ENCODE measurements at regions not wholly inside any gene's neighbourhood (a gene's known extent, or its start where the extent isn't known, plus 50 kb on each side); places are given as distances from the start of the nearest gene placed in this dataset.

DNA sequence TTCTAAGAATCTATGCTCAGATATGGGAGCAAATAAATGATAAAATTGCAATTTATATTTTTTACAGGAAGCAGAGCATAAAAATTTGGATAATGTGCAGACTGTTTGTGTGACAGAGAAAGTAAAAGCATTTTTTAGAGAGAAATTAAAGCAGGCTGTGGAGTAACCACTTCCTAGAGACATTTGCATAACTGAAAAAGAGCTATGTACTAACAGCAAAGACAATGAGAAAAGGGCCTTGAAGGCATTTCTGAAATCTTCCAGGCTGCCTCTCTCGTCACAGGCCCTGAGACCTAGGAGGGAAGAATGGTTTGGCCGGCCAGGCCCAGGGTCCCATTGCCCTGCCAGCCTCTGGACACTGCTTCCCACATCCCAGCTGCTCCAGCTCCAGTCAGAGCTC, 247.2 kb downstream of the ALX1 start:
- TF ChIP-seq CTCF (conservative IDR thresholded peaks at IDR 0.05 in 1 of 2, IDR thresholded peaks at IDR 0.05 in 1 of 2; ENCODE audit: low read depth in 1 of 2, low read length in 2 of 2) (no peak), EZH2 (IDR thresholded peaks at IDR 0.05; ENCODE audit: low read length, missing control alignments) (no peak)
- Histone ChIP-seq H3K4me3 (replicated peaks in 1 of 4; ENCODE audit: control extremely low read depth in 1 of 4, insufficient read depth in 1 of 4, low read depth in 3 of 4, low read length in 4 of 4) (no peak overlapping the region), H3K9me3 (ENCODE audit: control insufficient read depth, insufficient read depth, low read depth, low read length) (no peaks in the 10 kb centered on the region), H3K79me2 (ENCODE audit: control insufficient read depth, insufficient read depth, low read length) (no peaks in the 10 kb centered on the region), H3K4me1 (ENCODE audit: control insufficient read depth, extremely low read depth, insufficient read depth, low read length) (no peaks in the 10 kb centered on the region), H2AFZ (ENCODE audit: low read length) (no peak overlapping the region), H3K36me3 (ENCODE audit: control insufficient read depth, insufficient read depth, low read length) (no peaks in the 10 kb centered on the region), H3K9ac (ENCODE audit: insufficient read depth, low read length) (no peak overlapping the region), H4K20me1 (ENCODE audit: control insufficient read depth, extremely low read depth, insufficient read depth, low read length) (no peaks in the 10 kb centered on the region), H3K4me2 (ENCODE audit: extremely low read depth, insufficient read depth, low read length) (no peak overlapping the region), H3K27me3 (ENCODE audit: control insufficient read depth, insufficient read depth, low read length) (no peaks in the 10 kb centered on the region), H3K27ac (ENCODE audit: insufficient read depth, low read length) (no peak overlapping the region)
- no peak for DNase-seq (ENCODE audit: low read depth in 2 of 2)

- H2AFZ ChIP-seq (ENCODE audit: low read length) = no peak overlapping the region
- H3K27me3 ChIP-seq (ENCODE audit: control insufficient read depth, insufficient read depth, low read length) = no peaks in the 10 kb centered on the region
- H3K9ac ChIP-seq (ENCODE audit: insufficient read depth, low read length) = no peak overlapping the region
- TF ChIP-seq CTCF (conservative IDR thresholded peaks at IDR 0.05 in 1 of 2, IDR thresholded peaks at IDR 0.05 in 1 of 2; ENCODE audit: low read depth in 1 of 2, low read length in 2 of 2) = no peak
- no peak for TF ChIP-seq EZH2 (IDR thresholded peaks at IDR 0.05; ENCODE audit: low read length, missing control alignments)
- no peaks in the 10 kb centered on the region for H3K36me3 ChIP-seq (ENCODE audit: control insufficient read depth, insufficient read depth, low read length)
- no peak overlapping the region for H3K4me3 ChIP-seq (replicated peaks in 1 of 4; ENCODE audit: control extremely low read depth in 1 of 4, insufficient read depth in 1 of 4, low read depth in 3 of 4, low read length in 4 of 4)
- no peaks in the 10 kb centered on the region for H4K20me1 ChIP-seq (ENCODE audit: control insufficient read depth, extremely low read depth, insufficient read depth, low read length)
- no peaks in the 10 kb centered on the region for H3K79me2 ChIP-seq (ENCODE audit: control insufficient read depth, insufficient read depth, low read length)
- no peaks in the 10 kb centered on the region for H3K9me3 ChIP-seq (ENCODE audit: control insufficient read depth, insufficient read depth, low read depth, low read length)
- DNase-seq (ENCODE audit: low read depth in 2 of 2) = no peak
- H3K4me1 ChIP-seq (ENCODE audit: control insufficient read depth, extremely low read depth, insufficient read depth, low read length) = no peaks in the 10 kb centered on the region
- no peak overlapping the region for H3K27ac ChIP-seq (ENCODE audit: insufficient read depth, low read length)
- no peak overlapping the region for H3K4me2 ChIP-seq (ENCODE audit: extremely low read depth, insufficient read depth, low read length)
These were observed 249.9 kb downstream of the ALX1 start for GRCh38 chr12:85529896-85530295.

DNA sequence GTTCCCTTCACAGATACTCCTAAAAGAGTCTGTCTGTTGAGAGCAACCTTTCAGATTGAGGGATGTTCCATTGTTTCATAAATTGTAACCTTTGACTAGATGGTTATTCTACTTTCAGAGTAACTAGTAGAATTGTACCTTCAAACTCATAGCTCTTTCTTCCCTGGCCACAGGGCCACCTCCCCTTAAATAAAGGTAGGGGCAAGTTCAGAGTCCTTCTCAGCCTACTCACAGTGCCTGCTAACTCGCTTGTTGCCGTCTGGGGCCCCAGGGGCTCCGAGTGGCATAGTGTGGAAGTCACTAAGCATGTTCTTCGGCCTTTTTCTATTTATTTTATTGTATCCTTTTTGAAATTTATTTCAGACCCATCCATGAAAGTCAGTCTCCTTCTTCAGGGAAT, 250.4 kb downstream of the ALX1 start:
- no peak overlapping the region for H3K27ac ChIP-seq (ENCODE audit: insufficient read depth, low read length)
- no peak for DNase-seq (ENCODE audit: low read depth in 2 of 2)
- TF ChIP-seq CTCF (conservative IDR thresholded peaks at IDR 0.05 in 1 of 2, IDR thresholded peaks at IDR 0.05 in 1 of 2; ENCODE audit: low read depth in 1 of 2, low read length in 2 of 2) (no peak), EZH2 (IDR thresholded peaks at IDR 0.05; ENCODE audit: low read length, missing control alignments) (no peak)
- no peak overlapping the region for H2AFZ ChIP-seq (ENCODE audit: low read length)
- H3K36me3 ChIP-seq (ENCODE audit: control insufficient read depth, insufficient read depth, low read length) = no peaks in the 10 kb centered on the region
- no peak overlapping the region for H3K9ac ChIP-seq (ENCODE audit: insufficient read depth, low read length)
- no peaks in the 10 kb centered on the region for H3K4me1 ChIP-seq (ENCODE audit: control insufficient read depth, extremely low read depth, insufficient read depth, low read length)
- no peaks in the 10 kb centered on the region for H3K9me3 ChIP-seq (ENCODE audit: control insufficient read depth, insufficient read depth, low read depth, low read length)
- H3K79me2 ChIP-seq (ENCODE audit: control insufficient read depth, insufficient read depth, low read length) = no peaks in the 10 kb centered on the region
- no peaks in the 10 kb centered on the region for H3K27me3 ChIP-seq (ENCODE audit: control insufficient read depth, insufficient read depth, low read length)
- H3K4me2 ChIP-seq (ENCODE audit: extremely low read depth, insufficient read depth, low read length) = no peak overlapping the region
- no peaks in the 10 kb centered on the region for H4K20me1 ChIP-seq (ENCODE audit: control insufficient read depth, extremely low read depth, insufficient read depth, low read length)
- no peak overlapping the region for H3K4me3 ChIP-seq (replicated peaks in 1 of 4; ENCODE audit: control extremely low read depth in 1 of 4, insufficient read depth in 1 of 4, low read depth in 3 of 4, low read length in 4 of 4)
